Suprapubic skin (tissue), 4 donors: ENCODE measurements at regions not wholly inside any gene's neighbourhood (a gene's known extent, or its start where the extent isn't known, plus 50 kb on each side); places are given as distances from the start of the nearest gene placed in this dataset.

ENCODE experiments used
- DNase-seq, 2 donors: peaks; one replicate each; pipeline ENCODE4 v3.0.0-alpha.2; 2019; ENCODE audit warnings: low spot score in 2 of 2
- H3K27ac ChIP-seq: fragments of 200-600 bp; sonication (generic); one replicate; pipeline ENCODE4 v1.5.1; 2019
- H3K27me3 ChIP-seq: fragments of 200-600 bp; sonication (generic); one replicate; pipeline ENCODE4 v1.5.1; 2019
- H3K36me3 ChIP-seq: fragments of 200-600 bp; sonication (generic); one replicate; pipeline ENCODE4 v1.5.1; 2019
- H3K4me1 ChIP-seq: fragments of 200-600 bp; sonication (generic); one replicate; pipeline ENCODE4 v1.5.1; 2019
- H3K4me3 ChIP-seq: fragments of 200-600 bp; sonication (generic); one replicate; pipeline ENCODE4 v1.5.1; 2019; ENCODE audit warnings: mild to moderate bottlenecking
- H3K9me3 ChIP-seq: fragments of 200-600 bp; sonication (generic); one replicate; pipeline ENCODE4 v1.5.1; 2019
- EP300 ChIP-seq: sonication (generic); formaldehyde crosslinking; IDR thresholded peaks from one replicate; pipeline ENCODE4 v1.6.1; 2017; ENCODE audit warnings: antibody characterized with exemption
- POLR2A ChIP-seq, 2 donors: fragments of 450-650 bp; IDR thresholded peaks; one replicate each; pipeline ENCODE4 v1.6.1; 2017; ENCODE audit warnings: antibody characterized with exemption in 2 of 2, mild to moderate bottlenecking in 2 of 2, moderate library complexity in 2 of 2
- POLR2AphosphoS5 ChIP-seq, 3 donors: sonication (generic); formaldehyde crosslinking; IDR thresholded peaks; one replicate each; pipeline ENCODE4 v1.6.1; 2017; ENCODE audit warnings: antibody characterized with exemption in 3 of 3
- WGBS: methylation state at CpG from one replicate; pipeline ENCODE4 v1.1.5; 2018; 5-methylcytosine and 5-hydroxymethylcytosine counted together
- TF ChIP-seq, protein P1 (sequence below), 2 donors: fragments of 200-600 bp in 1 of 2; fragments of 450-650 bp in 1 of 2; sonication (generic) in 1 of 2; IDR thresholded peaks; one replicate each; pipeline ENCODE4 v1.5.1; 2016 to 2019; ENCODE audit warnings: antibody characterized with exemption in 2 of 2, mild to moderate bottlenecking in 1 of 2, moderate library complexity in 1 of 2

GRCh38 chr11:70741085-70741484 is 342.8 kb downstream of the CTTN start:
- no peak for DNase-seq
- no peaks in the 10 kb centered on the region for H3K36me3 ChIP-seq
- 93% methylated on average over 3 of the region's 3 CpGs for WGBS

GRCh38 chr11:70742553-70743291 is 344.4 kb downstream of the CTTN start:
- Histone ChIP-seq H3K27me3 (peaks cover 49% of the 10 kb centered on the region), H3K9me3 (no peaks in the 10 kb centered on the region), H3K36me3 (no peaks in the 10 kb centered on the region), H3K27ac (no peak overlapping the region), H3K4me1 (no peaks in the 10 kb centered on the region), H3K4me3 (no peak overlapping the region)
- 54% methylated on average over 23 of the region's 27 CpGs for WGBS
- DNase-seq, result no peak
- TF ChIP-seq, protein P1, sequence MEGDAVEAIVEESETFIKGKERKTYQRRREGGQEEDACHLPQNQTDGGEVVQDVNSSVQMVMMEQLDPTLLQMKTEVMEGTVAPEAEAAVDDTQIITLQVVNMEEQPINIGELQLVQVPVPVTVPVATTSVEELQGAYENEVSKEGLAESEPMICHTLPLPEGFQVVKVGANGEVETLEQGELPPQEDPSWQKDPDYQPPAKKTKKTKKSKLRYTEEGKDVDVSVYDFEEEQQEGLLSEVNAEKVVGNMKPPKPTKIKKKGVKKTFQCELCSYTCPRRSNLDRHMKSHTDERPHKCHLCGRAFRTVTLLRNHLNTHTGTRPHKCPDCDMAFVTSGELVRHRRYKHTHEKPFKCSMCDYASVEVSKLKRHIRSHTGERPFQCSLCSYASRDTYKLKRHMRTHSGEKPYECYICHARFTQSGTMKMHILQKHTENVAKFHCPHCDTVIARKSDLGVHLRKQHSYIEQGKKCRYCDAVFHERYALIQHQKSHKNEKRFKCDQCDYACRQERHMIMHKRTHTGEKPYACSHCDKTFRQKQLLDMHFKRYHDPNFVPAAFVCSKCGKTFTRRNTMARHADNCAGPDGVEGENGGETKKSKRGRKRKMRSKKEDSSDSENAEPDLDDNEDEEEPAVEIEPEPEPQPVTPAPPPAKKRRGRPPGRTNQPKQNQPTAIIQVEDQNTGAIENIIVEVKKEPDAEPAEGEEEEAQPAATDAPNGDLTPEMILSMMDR (IDR thresholded peaks at IDR 0.05), result no peak
- TF ChIP-seq EP300, result no peak
- TF ChIP-seq POLR2AphosphoS5 (IDR thresholded peaks at IDR 0.05), result no peak
- no peak for TF ChIP-seq POLR2A (IDR thresholded peaks at IDR 0.05)

More at GRCh38 chr11:70741085-70741484, 342.8 kb downstream of the CTTN start:
- Histone ChIP-seq H3K4me3 (no peak overlapping the region), H3K9me3 (no peaks in the 10 kb centered on the region), H3K27me3 (peaks cover 38% of the 10 kb centered on the region), H3K4me1 (no peaks in the 10 kb centered on the region), H3K27ac (no peak overlapping the region)
- TF ChIP-seq, protein P1 (IDR thresholded peaks at IDR 0.05), result no peak
- no peak for TF ChIP-seq POLR2AphosphoS5 (IDR thresholded peaks at IDR 0.05)
- no peak for TF ChIP-seq EP300
- TF ChIP-seq POLR2A (IDR thresholded peaks at IDR 0.05), result no peak

DNA sequence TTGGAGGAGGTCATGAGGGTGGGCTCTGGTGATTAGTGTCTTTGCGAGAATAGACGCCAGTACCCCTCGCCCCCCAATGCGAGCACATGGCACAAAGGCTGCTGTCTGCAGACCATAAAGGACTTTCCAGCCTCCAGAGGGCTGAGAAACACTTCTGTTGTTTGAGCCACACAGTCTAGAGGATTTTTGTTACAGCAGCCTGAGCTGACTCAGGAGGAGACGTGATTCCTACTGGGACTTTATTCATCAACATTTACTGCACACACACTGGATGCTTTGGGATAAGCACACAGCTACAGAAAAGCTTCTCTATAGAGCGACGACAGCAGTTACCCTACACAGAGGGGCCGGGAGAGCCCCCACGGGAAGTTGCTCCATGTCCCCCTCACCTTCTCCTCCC is 345.0 kb downstream of the CTTN start:
- Histone ChIP-seq H3K36me3 (no peaks in the 10 kb centered on the region), H3K27me3 (peaks cover 49% of the 10 kb centered on the region), H3K4me1 (no peaks in the 10 kb centered on the region), H3K27ac (no peak overlapping the region), H3K9me3 (no peaks in the 10 kb centered on the region), H3K4me3 (no peak overlapping the region)
- DNase-seq, result no peak
- no peak for TF ChIP-seq EP300
- TF ChIP-seq POLR2A (IDR thresholded peaks at IDR 0.05), result no peak
- TF ChIP-seq, protein P1 (IDR thresholded peaks at IDR 0.05), result no peak
- no peak for TF ChIP-seq POLR2AphosphoS5 (IDR thresholded peaks at IDR 0.05)
- 85% methylated on average over 9 of the region's 9 CpGs for WGBS

GRCh38 chr11:70743941-70744351 is 345.6 kb downstream of the CTTN start:
- 71% methylated on average over 9 of the region's 9 CpGs for WGBS
- H3K27ac ChIP-seq, result no peak overlapping the region
- no peaks in the 10 kb centered on the region for H3K4me1 ChIP-seq

GRCh38 chr11:70744396-70745185 is 346.3 kb downstream of the CTTN start:
- Histone ChIP-seq H3K4me1 (no peaks in the 10 kb centered on the region), H3K27ac (no peak overlapping the region), H3K27me3 (peaks cover 49% of the 10 kb centered on the region), H3K9me3 (no peaks in the 10 kb centered on the region), H3K36me3 (no peaks in the 10 kb centered on the region), H3K4me3 (no peak overlapping the region)
- WGBS, result 87% methylated on average over 9 of the region's 17 CpGs
- TF ChIP-seq POLR2AphosphoS5 (IDR thresholded peaks at IDR 0.05), result no peak
- no peak for TF ChIP-seq POLR2A (IDR thresholded peaks at IDR 0.05)
- TF ChIP-seq, protein P1 (IDR thresholded peaks at IDR 0.05), result no peak
- no peak for TF ChIP-seq EP300
- no peak for DNase-seq

More at GRCh38 chr11:70743941-70744351, 345.6 kb downstream of the CTTN start:
- Histone ChIP-seq H3K9me3 (no peaks in the 10 kb centered on the region), H3K27me3 (peaks cover 49% of the 10 kb centered on the region), H3K36me3 (no peaks in the 10 kb centered on the region), H3K4me3 (no peak overlapping the region)
- DNase-seq, result no peak
- TF ChIP-seq, protein P1 (IDR thresholded peaks at IDR 0.05), result no peak
- TF ChIP-seq POLR2A (IDR thresholded peaks at IDR 0.05), result no peak
